OCI-LY7 (cell line): ENCODE measurements at regions not wholly inside any gene's neighbourhood (a gene's known extent, or its start where the extent isn't known, plus 50 kb on each side); places are given as distances from the start of the nearest gene placed in this dataset.

Source experiments
- BruUV-seq: library from RNA; stranded (reverse); fragments of 400-500 nt; replicated peaks from 2 replicates; lab custom pipeline; 2021; lab: Mats Ljungman, UMichigan
- CTCF ChIA-PET: fragments of 300-600 bp; sonication (Branson Sonifier 250); formaldehyde crosslinking; loops from one replicate; lab custom pipeline; 2022; ENCODE audit warnings: antibody characterized with exemption; ENCODE audit not compliant: unreplicated experiment; lab: Charles Lee
- POLR2A ChIA-PET: fragments of 300-600 bp; sonication (Branson Sonifier 250); formaldehyde crosslinking; loops from one replicate; lab custom pipeline; 2022; ENCODE audit warnings: antibody characterized with exemption; lab: Charles Lee
- DNase-seq: peaks from one replicate; pipeline ENCODE4 v3.0.0-alpha.2; 2015; ENCODE audit warnings: low spot score
- H2AFZ ChIP-seq: fragments of 200-600 bp; sonication (generic), shearing (Covaris generic); 2 replicates; pipeline ENCODE4 v1.6.1; 2014; ENCODE audit warnings: mild to moderate bottlenecking, antibody characterized with exemption, low read length, moderate library complexity
- H3K27ac ChIP-seq: fragments of 200-600 bp; sonication (generic); 2 replicates; pipeline ENCODE4 v1.5.1; 2014; ENCODE audit warnings: mixed run types, low read depth, mild to moderate bottlenecking, moderate library complexity, low read length, inconsistent platforms; ENCODE audit not compliant: poor library complexity, severe bottlenecking
- H3K36me3 ChIP-seq: fragments of 200-600 bp; sonication (generic); 2 replicates; pipeline ENCODE4 v1.6.1; 2014; ENCODE audit warnings: mild to moderate bottlenecking, antibody characterized with exemption, low read length, moderate library complexity, mixed read lengths; ENCODE audit not compliant: insufficient read depth
- H3K4me1 ChIP-seq: fragments of 200-600 bp; sonication (generic); 2 replicates; pipeline ENCODE4 v1.5.1; 2014; ENCODE audit warnings: mild to moderate bottlenecking, low read length; ENCODE audit not compliant: insufficient read depth, poor library complexity, severe bottlenecking
- H3K4me2 ChIP-seq: fragments of 200-600 bp; sonication (generic); 2 replicates; pipeline ENCODE4 v1.6.1; 2014; ENCODE audit warnings: mild to moderate bottlenecking, low read length
- H3K4me3 ChIP-seq: fragments of 200-600 bp; sonication (generic); 2 replicates; pipeline ENCODE4 v1.5.1; 2014; ENCODE audit warnings: mild to moderate bottlenecking, low read depth, low read length; ENCODE audit not compliant: poor library complexity, severe bottlenecking
- H3K79me2 ChIP-seq: fragments of 200-600 bp; sonication (generic); 2 replicates; pipeline ENCODE4 v1.6.1; 2016; ENCODE audit warnings: low read depth, mild to moderate bottlenecking, low read length, moderate library complexity, mixed read lengths; ENCODE audit not compliant: insufficient read depth
- H3K9me2 ChIP-seq: fragments of 200-600 bp; sonication (generic); 2 replicates; pipeline ENCODE4 v1.6.1; 2016; ENCODE audit warnings: mild to moderate bottlenecking, low read length, mixed read lengths; ENCODE audit not compliant: insufficient read depth
- H3K9me3 ChIP-seq: fragments of 200-600 bp; sonication (generic); 2 replicates; pipeline ENCODE4 v1.6.1; 2014; ENCODE audit warnings: mild to moderate bottlenecking, mixed run types, low read length, mixed read lengths
- H4K20me1 ChIP-seq: fragments of 200-600 bp; sonication (generic); 2 replicates; pipeline ENCODE4 v1.6.1; 2014; ENCODE audit warnings: mild to moderate bottlenecking, antibody characterized with exemption, low read length, moderate library complexity, mixed read lengths; ENCODE audit not compliant: insufficient read depth
- EZH2phosphoT487 ChIP-seq: fragments of 200-600 bp; sonication (generic); IDR thresholded peaks from 2 replicates; pipeline ENCODE4 v1.6.1; 2018; ENCODE audit warnings: low read depth, borderline replicate concordance, mild to moderate bottlenecking, mixed run types, antibody characterized with exemption, low read length, moderate library complexity, mixed read lengths
- intact Hi-C: fragments of 100-400 bp; cut with micrococcal nuclease; formaldehyde crosslinking; loops from one replicate; pipeline ENCODE4 v1.10.0; 2022; ENCODE audit not compliant: unreplicated experiment
- TF ChIP-seq, protein P1 (sequence below): fragments of 200-600 bp; sonication (generic); conservative IDR thresholded peaks from 2 replicates; pipeline ENCODE4 v1.5.1; 2014; ENCODE audit warnings: mild to moderate bottlenecking, antibody characterized with exemption, low read length, moderate library complexity, mixed read lengths

DNA sequence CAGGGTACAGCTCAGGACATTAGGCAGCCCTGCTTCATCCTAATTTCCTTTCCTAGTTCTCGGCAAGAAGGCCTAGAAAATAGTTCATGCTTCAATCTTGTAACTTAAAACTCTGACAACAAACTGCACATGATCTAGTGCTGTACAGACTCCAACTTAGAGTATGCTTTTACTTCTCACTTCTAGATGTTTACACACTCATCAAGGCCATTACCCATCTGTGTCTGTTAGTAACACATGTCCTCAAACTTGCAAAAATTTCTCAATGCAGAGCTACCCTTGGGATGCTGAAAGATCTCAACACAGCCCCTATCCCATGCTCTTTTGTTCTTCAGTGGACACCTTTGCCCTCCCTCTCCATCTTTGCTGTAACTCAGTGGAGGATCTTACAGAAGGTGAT is 252.0 kb downstream of the OSR1 start:
- DNase-seq: no peak
- no peaks in the 10 kb centered on the region for H3K9me3 ChIP-seq
- H3K4me2 ChIP-seq: no peak overlapping the region
- BruUV-seq: no TSS peak
- intact Hi-C loops: no loop called here
- H4K20me1 ChIP-seq: no peaks in the 10 kb centered on the region
- no peaks in the 10 kb centered on the region for H3K36me3 ChIP-seq
- H2AFZ ChIP-seq: no peak overlapping the region
- POLR2A ChIA-PET: no interaction called here
- H3K27ac ChIP-seq: no peak overlapping the region
- H3K4me1 ChIP-seq: no peaks in the 10 kb centered on the region
- TF ChIP-seq, protein P1, sequence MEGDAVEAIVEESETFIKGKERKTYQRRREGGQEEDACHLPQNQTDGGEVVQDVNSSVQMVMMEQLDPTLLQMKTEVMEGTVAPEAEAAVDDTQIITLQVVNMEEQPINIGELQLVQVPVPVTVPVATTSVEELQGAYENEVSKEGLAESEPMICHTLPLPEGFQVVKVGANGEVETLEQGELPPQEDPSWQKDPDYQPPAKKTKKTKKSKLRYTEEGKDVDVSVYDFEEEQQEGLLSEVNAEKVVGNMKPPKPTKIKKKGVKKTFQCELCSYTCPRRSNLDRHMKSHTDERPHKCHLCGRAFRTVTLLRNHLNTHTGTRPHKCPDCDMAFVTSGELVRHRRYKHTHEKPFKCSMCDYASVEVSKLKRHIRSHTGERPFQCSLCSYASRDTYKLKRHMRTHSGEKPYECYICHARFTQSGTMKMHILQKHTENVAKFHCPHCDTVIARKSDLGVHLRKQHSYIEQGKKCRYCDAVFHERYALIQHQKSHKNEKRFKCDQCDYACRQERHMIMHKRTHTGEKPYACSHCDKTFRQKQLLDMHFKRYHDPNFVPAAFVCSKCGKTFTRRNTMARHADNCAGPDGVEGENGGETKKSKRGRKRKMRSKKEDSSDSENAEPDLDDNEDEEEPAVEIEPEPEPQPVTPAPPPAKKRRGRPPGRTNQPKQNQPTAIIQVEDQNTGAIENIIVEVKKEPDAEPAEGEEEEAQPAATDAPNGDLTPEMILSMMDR: no peak
- TF ChIP-seq EZH2phosphoT487: no peak
- no peaks in the 10 kb centered on the region for H3K9me2 ChIP-seq
- no peaks in the 10 kb centered on the region for H3K79me2 ChIP-seq
- CTCF ChIA-PET: interaction anchor here (0.6 kb wide), 1 partner anchor 259 kb away, joined by 3 read pairs; no protein-coding TSS in a partner anchor
- H3K4me3 ChIP-seq: no peak overlapping the region

DNA sequence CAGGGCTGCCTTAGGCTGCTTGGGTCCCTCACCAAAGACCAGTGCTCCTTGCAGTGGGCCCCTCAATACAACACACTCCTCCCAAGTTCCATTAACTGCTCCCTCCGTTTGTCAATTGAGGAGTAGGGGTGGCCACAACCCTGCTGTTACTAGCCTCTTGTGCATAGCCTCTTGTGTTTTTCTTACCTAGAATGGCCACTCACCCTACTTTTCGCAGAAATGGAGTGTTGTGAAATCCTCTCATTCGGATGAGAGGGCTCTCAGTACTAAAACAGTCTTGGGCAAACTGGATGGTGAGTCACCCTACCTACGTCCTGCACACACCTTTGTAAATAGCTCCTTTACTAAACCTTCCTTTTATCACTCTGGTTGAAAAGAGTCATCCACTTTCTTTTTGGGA is 253.9 kb downstream of the OSR1 start:
- no peaks in the 10 kb centered on the region for H3K4me1 ChIP-seq
- no peaks in the 10 kb centered on the region for H3K36me3 ChIP-seq
- H2AFZ ChIP-seq: no peak overlapping the region
- no peak for DNase-seq
- no peak for TF ChIP-seq EZH2phosphoT487
- TF ChIP-seq, protein P1: no peak
- ChIA-PET POLR2A (interaction anchor here (0.5 kb wide), 1 partner anchor 222 kb away, joined by 3 read pairs; no protein-coding TSS in a partner anchor), CTCF (no interaction called here)
- H3K4me2 ChIP-seq: no peak overlapping the region
- H3K9me3 ChIP-seq: no peaks in the 10 kb centered on the region
- no peaks in the 10 kb centered on the region for H4K20me1 ChIP-seq
- intact Hi-C loops: no loop called here
- no peak overlapping the region for H3K27ac ChIP-seq
- BruUV-seq: no TSS peak
- H3K79me2 ChIP-seq: no peaks in the 10 kb centered on the region
- H3K9me2 ChIP-seq: no peaks in the 10 kb centered on the region
- no peak overlapping the region for H3K4me3 ChIP-seq

DNA sequence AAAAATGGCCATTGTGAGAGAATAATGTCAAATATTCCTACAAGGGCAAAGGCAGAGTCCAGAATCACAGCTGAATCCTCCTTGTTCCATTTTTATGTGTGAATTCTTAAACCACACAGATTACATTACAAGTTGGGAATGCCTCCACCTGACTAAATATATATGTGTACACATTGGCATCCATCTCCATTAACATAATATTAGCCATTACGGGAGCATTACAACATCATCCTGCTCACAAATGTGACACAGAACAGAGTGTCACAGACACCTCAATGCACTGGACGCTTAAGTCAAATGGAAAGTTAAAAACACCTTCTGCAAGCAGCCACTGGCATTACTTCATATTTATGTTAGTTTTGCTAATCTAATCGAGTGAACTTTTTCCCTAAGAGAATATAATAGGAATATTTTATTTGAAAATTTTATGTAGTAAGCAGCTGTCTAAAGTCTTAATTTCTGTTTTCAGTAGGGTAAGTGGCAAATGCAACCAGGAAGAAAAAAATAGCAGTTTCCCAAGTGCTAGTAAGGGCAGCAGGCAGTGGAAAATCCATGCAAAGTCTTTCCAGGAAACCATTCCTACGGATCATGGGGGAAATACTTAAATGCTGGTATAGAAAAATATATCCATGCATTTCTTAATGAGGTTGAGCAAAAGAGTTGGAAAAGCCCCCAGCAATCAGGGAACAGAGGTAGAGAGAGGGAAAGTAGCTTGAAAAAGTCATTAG is 255.6 kb downstream of the OSR1 start:
- DNase-seq: no peak
- CTCF ChIA-PET: no interaction called here
- H2AFZ ChIP-seq: no peak overlapping the region
- H3K4me2 ChIP-seq: no peak overlapping the region
- H3K4me1 ChIP-seq: no peaks in the 10 kb centered on the region
- H3K27ac ChIP-seq: no peak overlapping the region
- no peaks in the 10 kb centered on the region for H3K79me2 ChIP-seq
- H4K20me1 ChIP-seq: no peaks in the 10 kb centered on the region
- H3K9me3 ChIP-seq: no peaks in the 10 kb centered on the region
- H3K36me3 ChIP-seq: no peaks in the 10 kb centered on the region
- intact Hi-C loops: no loop called here
- H3K9me2 ChIP-seq: no peaks in the 10 kb centered on the region
- no TSS peak for BruUV-seq
- H3K4me3 ChIP-seq: no peak overlapping the region
- TF ChIP-seq, protein P1: no peak
- no peak for TF ChIP-seq EZH2phosphoT487
- POLR2A ChIA-PET: no interaction called here
